GM21825 (cell line): ENCODE measurements at regions not wholly inside any gene's neighbourhood (a gene's known extent, or its start where the extent isn't known, plus 50 kb on each side); places are given as distances from the start of the nearest gene placed in this dataset.
"Not testable (repeated sequence)": the region's sequence is repeated elsewhere in the genome, so short reads cannot be mapped to it uniquely, and the experiment has no call there.

Source experiments
- ATAC-seq: cut with Tn5 transposase; IDR thresholded peaks from one replicate; pipeline ENCODE4 v1.9.1; 2021; ENCODE audit warnings: mild to moderate bottlenecking, moderate library complexity; ENCODE audit not compliant: unreplicated experiment

DNA sequence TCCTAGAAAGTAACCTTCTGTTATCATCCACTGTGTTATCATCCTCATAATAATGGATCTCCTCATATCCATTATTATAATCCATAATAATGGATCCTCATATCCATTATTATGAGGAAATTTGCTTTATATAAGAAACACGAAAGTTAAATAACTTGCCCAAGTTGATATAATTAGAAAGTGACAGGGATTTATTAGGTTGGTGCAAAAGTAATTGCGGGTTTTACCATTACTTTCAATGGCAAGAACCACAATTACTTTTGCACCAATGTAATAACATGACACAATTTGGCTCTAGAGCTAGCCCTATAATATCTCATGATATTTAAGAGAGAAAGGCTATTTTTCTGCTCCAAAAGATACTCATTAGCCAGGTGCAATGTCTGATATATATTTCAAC lies 275.7 kb upstream of the STXBP5 start:
- no peak for ATAC-seq

DNA sequence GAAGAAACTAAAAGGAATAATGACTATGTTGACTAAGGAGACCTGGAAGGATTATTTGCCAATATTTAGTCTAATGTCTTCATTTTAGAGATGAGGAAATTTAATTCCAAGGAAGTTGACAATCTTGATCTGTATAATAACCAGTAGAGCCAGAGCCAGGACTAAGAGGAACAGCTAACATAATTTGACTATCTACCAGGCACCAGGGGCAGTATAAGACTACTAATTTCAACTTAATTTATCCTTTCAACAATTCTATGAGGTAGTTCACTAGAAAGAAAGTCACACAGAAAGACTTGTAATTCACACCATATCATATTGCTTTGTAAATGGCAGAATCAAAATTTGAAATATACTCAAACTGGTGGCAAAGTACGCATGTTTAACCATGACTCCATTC lies 273.0 kb upstream of the STXBP5 start:
- ATAC-seq = no peak

DNA sequence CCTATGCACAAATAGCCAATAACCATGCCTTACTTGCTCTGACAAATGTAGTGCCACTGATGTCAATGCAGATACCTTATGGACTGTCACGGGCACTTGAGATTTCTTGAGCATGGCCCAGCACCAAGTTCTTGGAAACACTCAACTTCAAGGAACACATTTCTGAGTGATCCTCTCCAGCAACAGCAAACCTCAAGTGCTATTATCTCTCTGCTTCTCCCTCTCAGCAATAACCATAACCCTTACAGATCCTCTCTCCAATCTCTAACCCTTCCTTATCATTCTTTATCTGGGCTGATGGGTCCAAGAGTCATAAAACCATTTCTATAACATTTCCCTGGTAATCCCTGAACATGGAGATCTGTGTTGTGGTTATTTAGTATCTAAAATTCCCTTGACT lies 266.9 kb upstream of the STXBP5 start:
- ATAC-seq = no peak

DNA sequence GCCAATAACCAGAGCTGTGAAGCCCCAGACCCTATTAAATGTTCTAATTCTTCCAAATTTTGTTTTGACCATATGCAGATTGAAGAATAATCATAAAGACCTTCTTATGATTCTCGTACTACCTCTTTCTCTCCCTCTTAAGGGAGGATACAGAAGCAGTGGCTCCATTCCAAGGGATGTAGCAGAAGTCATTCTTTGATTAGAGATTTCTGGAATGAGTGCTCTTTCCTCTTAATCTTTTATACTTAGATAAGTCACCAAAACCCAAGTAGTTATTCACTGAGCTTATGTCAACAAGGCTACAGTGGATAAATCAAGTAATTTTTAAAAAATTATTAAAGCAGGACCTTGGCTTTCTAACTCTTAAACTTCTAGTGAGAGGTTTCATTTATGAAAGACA lies 266.0 kb upstream of the STXBP5 start:
- no peak for ATAC-seq

DNA sequence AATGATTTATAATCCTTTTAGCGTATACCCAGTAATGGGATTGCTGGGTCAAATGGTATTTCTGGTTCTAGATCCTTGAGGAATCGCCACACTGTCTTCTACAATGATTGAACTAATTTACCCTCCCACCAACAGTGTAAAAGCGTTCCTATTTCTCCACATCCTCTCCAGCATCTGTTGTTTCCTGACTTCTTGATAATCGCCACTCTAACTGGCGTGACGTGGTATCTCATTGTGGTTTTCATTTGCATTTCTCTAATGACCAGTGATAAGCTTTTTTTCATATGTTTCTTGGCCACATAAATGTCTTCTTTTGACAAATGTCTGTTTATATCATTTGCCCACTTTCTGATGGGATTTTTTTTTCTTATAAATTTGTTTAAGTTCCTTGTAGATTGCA lies 264.8 kb upstream of the STXBP5 start:
- ATAC-seq = not testable (repeated sequence)

DNA sequence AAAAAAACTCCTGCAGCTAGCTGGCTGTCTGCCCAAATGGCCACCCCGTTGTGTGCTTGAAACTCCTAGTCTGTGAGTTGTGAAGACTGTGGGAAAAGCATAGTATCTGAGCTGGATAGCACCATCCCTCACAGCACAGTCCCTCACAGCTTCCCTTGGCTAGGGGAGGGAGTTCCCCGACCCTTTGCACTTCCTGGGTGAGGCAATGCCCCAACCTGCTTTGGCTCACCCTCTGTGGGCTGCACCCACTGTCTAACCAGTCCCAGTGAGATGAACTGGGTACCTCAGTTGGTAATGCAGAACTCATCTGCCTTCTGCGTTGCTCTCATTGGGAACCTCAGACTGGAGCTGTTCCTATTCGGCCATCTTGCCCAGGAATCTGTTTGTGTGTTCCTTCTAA lies 260.6 kb upstream of the STXBP5 start:
- no peak for ATAC-seq

DNA sequence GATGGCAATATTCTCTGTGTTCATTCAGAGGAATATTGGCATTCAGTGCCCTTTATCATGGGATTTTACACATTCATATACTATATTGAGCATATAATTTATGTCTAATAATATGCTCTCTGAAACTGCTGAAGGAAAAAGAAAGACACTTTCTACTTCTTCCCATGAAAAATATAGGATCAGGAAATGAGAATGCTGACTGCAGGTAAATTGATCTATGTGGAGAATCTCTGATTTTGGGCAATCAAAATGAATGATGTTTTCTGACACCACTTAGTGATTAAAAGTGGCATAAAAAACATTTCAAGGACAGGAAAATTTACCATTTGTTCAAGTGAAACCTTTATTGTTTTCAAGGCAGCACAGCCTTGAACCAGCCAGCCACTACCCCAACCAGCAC lies 260.1 kb upstream of the STXBP5 start:
- ATAC-seq = no peak

DNA sequence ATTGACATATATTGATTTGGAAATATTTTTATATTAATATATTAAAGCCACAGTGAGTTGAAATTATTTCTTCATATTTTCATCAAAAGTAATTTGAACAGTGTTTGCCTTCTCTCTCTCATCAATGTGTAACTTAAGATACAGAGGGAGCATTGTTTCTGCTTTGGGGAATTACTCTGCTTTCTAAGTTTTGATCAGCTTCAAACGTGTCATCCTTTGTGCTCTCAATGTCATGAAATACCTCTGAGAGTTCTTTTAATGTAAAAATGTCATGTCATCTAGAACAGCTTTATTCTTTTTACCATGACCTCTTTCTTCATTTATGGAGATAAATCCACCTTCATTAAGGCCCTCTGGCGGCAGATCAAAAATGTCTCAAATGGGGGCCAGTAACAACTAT lies 259.4 kb upstream of the STXBP5 start:
- ATAC-seq = no peak

DNA sequence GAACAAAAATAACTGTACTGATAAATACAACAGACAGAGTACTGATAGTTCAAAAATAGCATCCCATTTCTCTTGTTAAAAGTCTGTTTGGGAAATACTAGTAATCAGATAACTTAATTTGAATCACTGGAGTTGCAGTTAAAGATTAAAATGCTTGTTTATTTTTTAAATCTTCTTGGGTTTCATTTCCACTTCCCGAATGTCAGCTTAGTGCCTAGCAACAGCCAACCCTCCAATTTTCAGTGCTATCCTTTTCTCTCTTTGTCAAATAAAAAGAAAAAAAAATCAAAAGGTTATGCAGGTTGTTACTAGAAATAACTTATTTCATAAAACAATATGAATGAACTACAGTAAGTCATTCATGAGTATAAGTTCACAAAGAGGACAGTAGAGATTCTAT lies 257.7 kb upstream of the STXBP5 start:
- ATAC-seq = no peak

DNA sequence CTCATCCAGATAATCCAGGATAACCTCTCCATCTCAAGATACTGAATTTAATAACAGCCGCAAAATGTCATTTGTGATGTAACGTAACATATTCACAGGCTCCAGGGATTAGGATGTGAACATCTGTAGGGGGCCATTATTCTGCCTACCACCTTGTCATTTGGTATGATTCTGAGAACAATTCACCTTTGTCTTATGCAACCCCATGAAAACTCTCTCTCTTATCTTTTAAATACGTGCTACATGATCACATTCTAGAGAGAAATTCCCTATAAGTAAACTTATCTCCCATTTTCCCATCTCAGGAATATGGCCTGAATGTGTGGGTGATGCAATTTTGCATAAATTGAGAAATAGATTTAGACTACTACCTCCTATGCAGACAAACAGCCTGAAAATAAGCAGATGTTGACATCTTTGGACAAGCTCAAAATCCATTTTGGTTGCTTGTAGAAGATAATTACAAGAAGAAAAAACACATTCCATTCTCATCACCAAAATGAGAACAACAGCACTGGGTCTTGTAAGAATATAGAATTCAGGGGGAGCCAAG lies 255.4 kb upstream of the STXBP5 start:
- no peak for ATAC-seq

DNA sequence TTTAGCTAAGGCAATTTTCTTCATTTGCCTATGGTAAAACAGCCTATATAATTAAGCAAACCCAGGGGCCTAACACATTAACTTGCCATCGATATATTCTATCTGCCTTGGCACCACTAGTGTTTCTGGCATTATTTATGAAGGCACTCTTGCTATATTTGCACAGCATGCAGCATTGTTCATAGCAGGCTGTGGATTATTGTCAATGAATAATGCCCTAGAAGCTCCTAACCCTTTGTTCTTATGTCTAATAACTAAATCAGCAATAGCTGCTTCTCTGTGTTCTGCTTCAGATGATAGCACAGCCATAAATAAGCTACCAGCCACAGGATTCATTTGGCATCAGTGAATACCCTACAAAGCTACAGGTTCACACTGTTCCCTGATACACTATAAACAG lies 254.8 kb upstream of the STXBP5 start:
- no peak for ATAC-seq

DNA sequence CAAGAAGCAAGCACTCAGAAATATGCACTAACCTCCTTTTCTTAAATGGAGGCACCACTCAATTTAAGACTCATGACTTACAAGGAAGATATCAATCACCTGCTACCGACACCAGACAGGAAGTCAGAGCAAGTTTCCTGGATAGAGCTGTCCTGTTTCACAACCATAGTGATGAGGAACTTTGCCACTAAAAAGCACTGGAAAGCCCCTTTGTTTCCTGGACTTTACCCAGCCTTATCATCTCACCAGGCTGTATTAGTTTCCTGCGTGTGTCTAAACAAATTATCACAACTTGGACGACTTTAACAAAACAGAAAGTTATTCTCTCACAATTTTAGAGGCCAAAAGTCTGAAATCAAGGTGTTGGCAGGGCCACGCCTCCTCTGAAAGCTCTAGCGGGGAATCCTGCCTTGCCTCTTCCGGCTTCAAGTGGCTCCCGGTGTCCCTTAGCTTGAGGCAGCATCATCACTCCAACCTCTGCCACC lies 253.8 kb upstream of the STXBP5 start:
- ATAC-seq = no peak

DNA sequence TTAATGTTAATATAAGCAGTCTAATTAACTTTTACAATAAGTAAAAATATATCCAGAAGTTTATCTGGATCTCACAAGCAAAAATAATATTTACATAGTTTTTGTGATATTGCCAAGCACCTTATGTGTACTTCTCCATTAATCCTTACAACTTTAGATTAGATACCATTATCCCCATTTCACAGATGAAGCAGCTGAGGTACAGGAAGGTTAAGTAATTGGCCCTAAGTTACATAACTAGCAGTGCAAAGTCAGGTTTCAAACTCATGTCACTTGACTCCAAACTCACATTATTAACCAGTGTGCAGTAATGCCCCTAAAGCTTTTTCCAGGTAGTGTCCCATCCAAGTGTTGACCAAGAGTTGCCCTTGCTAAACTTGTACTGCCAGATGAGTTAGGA lies 248.6 kb upstream of the STXBP5 start:
- ATAC-seq = no peak

DNA sequence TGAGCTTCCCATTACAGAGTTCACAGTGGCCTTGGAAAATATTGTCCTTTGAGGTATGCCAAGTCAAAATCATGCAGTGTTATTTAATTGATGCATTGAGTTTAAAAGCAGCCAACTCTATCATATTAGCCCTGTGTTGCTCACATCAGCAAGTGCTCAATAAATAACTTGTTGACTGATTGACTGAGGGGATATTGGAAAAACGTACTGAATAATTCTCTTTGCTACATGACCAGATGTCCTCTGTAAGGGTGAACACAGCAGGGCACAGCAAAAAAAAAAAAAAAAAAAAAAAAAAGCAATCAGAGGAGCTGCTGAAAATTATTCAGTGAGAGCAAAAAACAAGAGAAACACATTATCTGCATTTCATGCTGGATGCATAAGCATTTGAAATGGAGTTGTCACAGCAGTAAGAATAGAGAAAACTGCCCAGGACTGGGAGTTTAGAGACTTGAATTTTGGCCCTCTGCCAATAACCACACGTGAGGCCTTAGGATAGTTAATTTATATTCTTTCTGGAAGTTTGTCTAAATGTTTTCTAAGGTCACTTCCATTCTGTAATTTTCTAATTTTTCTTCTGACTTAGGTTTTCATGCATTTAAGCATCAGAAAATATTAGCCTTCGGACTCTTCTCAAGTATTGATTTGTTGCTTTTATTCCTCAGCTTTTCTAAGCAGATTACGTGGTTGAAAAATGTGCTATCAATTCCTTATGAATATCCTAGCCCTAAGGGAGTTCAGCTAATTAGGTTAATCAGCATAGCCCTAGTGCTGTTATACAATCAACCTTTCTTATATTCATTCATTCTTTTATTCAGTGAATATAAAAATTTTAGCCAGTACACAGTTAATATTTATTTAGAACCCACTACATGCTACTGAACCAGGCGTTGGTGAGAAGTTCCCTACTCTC lies 246.8 kb upstream of the STXBP5 start:
- ATAC-seq = no peak

DNA sequence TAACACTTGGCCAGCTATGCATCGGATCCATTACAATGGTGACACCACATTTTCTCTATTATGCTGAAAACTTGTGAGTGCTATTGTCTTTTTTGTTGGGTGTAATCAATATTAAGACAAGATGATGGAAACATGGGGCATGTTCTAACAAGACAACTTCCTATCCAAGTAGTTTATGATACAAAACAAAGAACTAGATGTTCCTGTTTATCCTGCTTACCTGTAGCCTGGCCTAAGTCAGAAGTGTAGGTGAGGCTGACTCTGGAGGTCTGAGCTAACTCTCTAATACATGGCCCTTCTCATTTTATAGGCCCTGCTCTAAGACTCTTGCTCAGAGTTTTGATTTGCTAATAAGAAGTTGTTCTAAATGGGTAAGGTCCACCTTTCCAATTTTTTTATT lies 242.4 kb upstream of the STXBP5 start:
- no peak for ATAC-seq

DNA sequence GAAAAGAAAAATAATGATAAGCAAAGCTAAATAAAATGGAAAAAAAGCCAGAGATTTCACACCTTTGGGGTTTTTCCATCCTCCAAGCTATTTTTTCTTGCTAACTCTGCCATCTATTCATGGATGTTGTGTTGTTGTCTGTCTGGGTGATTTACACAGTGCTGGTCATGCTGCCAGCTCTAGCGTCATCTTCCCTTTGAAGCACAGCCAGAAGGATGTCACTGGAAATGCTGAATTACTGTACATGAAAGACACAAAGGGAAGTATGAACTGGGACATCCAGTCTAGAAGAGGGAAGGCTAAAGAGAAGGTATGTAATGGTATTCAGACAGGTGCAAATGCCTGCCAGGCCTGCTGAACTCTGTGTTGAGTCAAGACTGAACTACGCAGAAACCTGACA lies 241.9 kb upstream of the STXBP5 start:
- no peak for ATAC-seq

DNA sequence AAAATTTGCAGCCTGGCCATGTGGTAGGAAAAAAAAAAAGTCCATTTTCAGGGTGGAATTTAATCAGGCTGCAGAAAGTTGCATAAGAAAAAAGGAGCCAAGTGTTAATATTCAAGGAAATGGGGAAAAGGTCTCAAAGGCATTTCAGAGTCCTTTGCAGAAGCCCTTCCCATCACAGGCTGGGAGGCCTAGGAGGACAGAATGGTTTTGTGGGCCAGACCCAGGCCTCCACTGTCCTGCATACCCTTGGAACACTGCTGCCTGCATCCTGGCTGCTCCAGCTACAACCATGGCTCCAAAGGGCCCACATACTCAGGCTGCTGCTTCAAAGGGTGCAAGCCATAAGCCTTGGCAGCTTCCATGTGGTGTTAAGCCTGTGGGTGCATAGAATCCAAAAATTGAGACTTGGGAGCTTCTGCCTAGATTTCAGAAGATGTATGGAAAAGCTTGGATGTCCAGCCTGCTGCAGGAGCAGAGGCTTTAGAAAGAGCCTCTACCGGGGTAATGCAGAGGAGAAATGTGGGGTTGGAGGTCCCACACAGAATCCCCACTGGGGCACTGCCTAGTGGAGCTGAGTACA lies 239.0 kb upstream of the STXBP5 start:
- ATAC-seq = no peak

DNA sequence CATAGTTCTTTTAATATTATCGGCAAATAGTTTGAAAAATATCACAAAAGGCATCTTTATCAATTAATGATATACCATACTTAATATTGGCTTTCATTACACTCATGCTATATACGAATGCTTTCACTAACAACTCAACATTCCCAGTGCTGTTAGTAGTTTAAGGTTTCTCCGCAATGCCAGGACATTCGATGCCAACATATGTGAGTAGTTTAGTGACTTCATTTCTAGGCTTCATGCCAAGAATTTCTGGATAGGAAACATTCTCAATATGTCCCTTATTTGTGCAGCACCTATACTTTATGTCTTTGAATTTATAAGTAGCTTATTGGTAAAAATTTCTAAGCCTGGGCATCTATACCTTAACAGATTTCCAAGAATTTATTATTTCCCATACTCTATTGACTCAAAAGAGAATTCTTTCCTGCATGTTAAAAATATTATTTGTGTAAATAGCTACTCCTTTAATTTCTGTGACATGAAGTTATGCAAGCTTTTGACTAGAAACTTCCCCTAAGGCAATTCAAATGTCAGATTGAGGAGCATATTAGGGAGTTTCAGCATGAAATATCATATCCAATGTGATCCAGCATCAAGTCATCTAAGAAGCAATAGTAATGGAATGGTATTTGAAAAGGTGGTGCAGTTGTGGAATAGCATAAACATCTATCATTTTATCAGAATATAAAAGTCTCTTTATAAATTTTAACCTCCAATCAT lies 236.0 kb upstream of the STXBP5 start:
- ATAC-seq = no peak

DNA sequence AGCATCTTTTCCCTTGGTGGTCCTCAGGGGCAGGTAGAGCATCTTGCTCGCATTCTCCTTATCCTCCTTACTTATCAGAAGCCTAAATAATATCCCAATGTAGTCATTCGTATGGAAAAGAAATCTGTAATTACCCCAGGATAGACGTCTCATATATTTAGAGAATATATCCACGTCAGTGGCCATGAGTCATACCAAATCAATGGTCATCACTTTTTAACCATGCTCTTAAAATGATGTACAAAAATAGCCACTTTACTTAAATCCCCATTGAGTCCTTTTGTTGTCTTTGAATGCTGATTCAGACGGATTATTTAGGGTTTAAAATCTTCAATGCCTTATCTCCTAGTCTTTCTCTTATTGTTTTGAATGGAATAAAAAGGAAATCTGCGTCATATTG lies 231.7 kb upstream of the STXBP5 start:
- no peak for ATAC-seq

DNA sequence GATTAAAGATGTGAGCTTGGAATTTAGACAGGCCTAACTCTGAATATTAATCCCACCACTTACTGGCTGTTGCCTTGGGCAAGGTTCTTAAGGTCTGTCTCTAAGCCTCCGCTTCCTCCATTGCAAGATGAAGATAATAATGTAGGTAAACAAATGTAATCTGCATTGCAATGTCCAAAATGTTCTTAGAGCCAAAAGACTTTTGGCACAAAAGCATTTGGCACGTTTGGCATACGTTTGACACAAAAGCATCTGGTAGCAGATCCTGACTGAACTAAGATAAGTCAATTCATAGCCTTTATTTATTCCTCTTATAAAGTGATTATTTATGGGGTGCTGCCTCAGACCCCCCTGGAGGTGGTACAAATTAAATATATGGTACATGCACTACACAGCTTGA lies 229.9 kb upstream of the STXBP5 start:
- ATAC-seq = no peak

DNA sequence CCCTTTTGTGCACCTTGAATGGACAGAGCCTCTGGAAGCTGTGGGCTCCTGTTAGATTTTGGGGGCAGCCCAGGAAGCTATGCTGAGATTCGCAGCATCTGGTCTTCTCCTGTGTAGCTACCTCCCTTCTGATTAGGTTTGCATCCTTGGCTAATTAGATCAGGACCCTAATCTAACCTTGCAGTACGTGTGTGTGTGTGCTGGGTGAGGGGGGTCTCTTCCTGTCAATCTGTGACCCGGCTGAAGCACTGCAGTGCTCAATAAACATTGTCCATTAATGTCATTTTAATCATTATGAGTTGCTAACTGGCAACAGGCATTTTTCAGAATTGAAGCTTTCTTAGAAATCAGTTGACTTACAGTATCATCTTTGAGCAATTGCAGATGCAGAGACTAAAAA lies 229.1 kb upstream of the STXBP5 start:
- no peak for ATAC-seq

DNA sequence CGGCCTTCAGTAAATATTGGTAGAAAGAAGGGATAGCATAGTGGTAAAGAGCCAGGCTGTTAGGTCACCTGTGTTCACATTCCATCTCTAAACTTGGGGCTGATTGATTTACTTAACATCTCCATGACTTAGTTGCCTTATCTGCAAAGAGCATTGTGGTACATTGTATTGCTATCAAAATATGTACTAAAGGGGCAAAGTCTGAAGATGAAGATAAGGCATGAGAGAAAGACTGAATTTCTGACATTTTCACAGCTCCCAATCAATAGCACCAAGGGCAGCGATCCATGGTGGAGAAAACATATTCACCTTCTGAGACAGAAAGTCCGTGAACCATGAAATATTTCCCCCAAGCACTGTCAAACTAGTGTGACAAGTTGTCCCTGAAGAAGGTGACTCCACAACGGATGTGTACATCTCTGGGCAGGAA lies 223.3 kb upstream of the STXBP5 start:
- no peak for ATAC-seq
